ENCODE measurements at regions not wholly inside any gene's neighbourhood (a gene's known extent, or its start where the extent isn't known, plus 50 kb on each side); places are given as distances from the start of the nearest gene placed in this dataset.

GRCh38 chr2:161028581-161028980 is 131.6 kb upstream of the TANK start:
- Mint-ChIP-seq H3K9me3 (peaks cover 5% of the 10 kb centered on the region), H3K27ac (no peak overlapping the region), H3K4me1 (ENCODE audit: low read depth) (no peaks in the 10 kb centered on the region), H3K4me3 (no peak overlapping the region), H3K27me3 (no peaks in the 10 kb centered on the region), H3K36me3 (ENCODE audit: low read depth) (no peaks in the 10 kb centered on the region)
- ChIA-PET CTCF (no interaction called here), POLR2A (no interaction called here)
- Histone ChIP-seq H3K4me1 (ENCODE audit: insufficient read depth, low read length) (no peaks in the 10 kb centered on the region), H3K27ac (ENCODE audit: low read depth in 1 of 2, low read length in 2 of 2) (no peak overlapping the region), H3K36me3 (ENCODE audit: insufficient read depth, low read length) (no peaks in the 10 kb centered on the region), H3K27me3 (ENCODE audit: control insufficient read depth in 1 of 2, insufficient read depth in 2 of 2, low read length in 2 of 2) (no peaks in the 10 kb centered on the region), H3K4me3 (ENCODE audit: low read length) (no peak overlapping the region), H3K9me3 (ENCODE audit: control insufficient read depth in 1 of 2, insufficient read depth in 1 of 2, low read length in 2 of 2) (no peaks in the 10 kb centered on the region)
- ATAC-seq (ENCODE audit: poor library complexity) (no peak), DNase-seq (peak in 1 of 14 experiments; percentile 13)
- no peak for TF ChIP-seq CTCF (IDR thresholded peaks at IDR 0.05)
- intact Hi-C loops (cut with DNase I, micrococcal nuclease) = no loop called here

GRCh38 chr2:161029321-161029720 is 130.9 kb upstream of the TANK start:
- H3K4me1 ChIP-seq (ENCODE audit: insufficient read depth, low read length) = no peaks in the 10 kb centered on the region
- no peak overlapping the region for H3K4me3 Mint-ChIP-seq
- ChIA-PET CTCF (no interaction called here), POLR2A (no interaction called here)
- peaks cover 5% of the 10 kb centered on the region for H3K9me3 Mint-ChIP-seq
- no peak for DNase-seq
- no peaks in the 10 kb centered on the region for H3K4me1 Mint-ChIP-seq (ENCODE audit: low read depth)
- H3K36me3 Mint-ChIP-seq (ENCODE audit: low read depth) = no peaks in the 10 kb centered on the region
- no peaks in the 10 kb centered on the region for H3K27me3 ChIP-seq (ENCODE audit: control insufficient read depth in 1 of 2, insufficient read depth in 2 of 2, low read length in 2 of 2)
- no peak overlapping the region for H3K4me3 ChIP-seq (ENCODE audit: low read length)
- H3K27me3 Mint-ChIP-seq = no peaks in the 10 kb centered on the region
- no peaks in the 10 kb centered on the region for H3K9me3 ChIP-seq (ENCODE audit: control insufficient read depth in 1 of 2, insufficient read depth in 1 of 2, low read length in 2 of 2)
- intact Hi-C loops (cut with DNase I, micrococcal nuclease) = no loop called here
- ATAC-seq (ENCODE audit: poor library complexity) = no peak
- TF ChIP-seq CTCF (IDR thresholded peaks at IDR 0.05) = no peak
- H3K27ac ChIP-seq (ENCODE audit: low read depth in 1 of 2, low read length in 2 of 2) = no peak overlapping the region
- H3K27ac Mint-ChIP-seq = no peak overlapping the region
- no peaks in the 10 kb centered on the region for H3K36me3 ChIP-seq (ENCODE audit: insufficient read depth, low read length)

GRCh38 chr2:161030260-161031063 is 129.8 kb upstream of the TANK start:
- Histone ChIP-seq H3K27me3 (ENCODE audit: control insufficient read depth in 1 of 2, insufficient read depth in 2 of 2, low read length in 2 of 2) (no peaks in the 10 kb centered on the region), H3K27ac (ENCODE audit: low read depth in 1 of 2, low read length in 2 of 2) (no peak overlapping the region), H3K4me1 (ENCODE audit: insufficient read depth, low read length) (no peaks in the 10 kb centered on the region), H3K9me3 (ENCODE audit: control insufficient read depth in 1 of 2, insufficient read depth in 1 of 2, low read length in 2 of 2) (no peaks in the 10 kb centered on the region), H3K4me3 (ENCODE audit: low read length) (no peak overlapping the region), H3K36me3 (ENCODE audit: insufficient read depth, low read length) (no peaks in the 10 kb centered on the region)
- intact Hi-C loops (cut with DNase I, micrococcal nuclease) = no loop called here
- Mint-ChIP-seq H3K27me3 (no peaks in the 10 kb centered on the region), H3K4me3 (no peak overlapping the region), H3K27ac (no peak overlapping the region), H3K4me1 (ENCODE audit: low read depth) (no peaks in the 10 kb centered on the region), H3K36me3 (ENCODE audit: low read depth) (no peaks in the 10 kb centered on the region), H3K9me3 (peaks cover 5% of the 10 kb centered on the region)
- ATAC-seq (ENCODE audit: poor library complexity) (no peak), DNase-seq (no peak)
- CTCF ChIA-PET = no interaction called here
- TF ChIP-seq CTCF (IDR thresholded peaks at IDR 0.05) = no peak
- POLR2A ChIA-PET = no interaction called here
